Kidney glomerular epithelial cell (primary cell): ENCODE measurements at regions not wholly inside any gene's neighbourhood (a gene's known extent, or its start where the extent isn't known, plus 50 kb on each side); places are given as distances from the start of the nearest gene placed in this dataset.

Experiments
- DNase-seq: peaks from one replicate; lab custom pipeline; 2025; lab: John Stamatoyannopoulos, UW

DNA sequence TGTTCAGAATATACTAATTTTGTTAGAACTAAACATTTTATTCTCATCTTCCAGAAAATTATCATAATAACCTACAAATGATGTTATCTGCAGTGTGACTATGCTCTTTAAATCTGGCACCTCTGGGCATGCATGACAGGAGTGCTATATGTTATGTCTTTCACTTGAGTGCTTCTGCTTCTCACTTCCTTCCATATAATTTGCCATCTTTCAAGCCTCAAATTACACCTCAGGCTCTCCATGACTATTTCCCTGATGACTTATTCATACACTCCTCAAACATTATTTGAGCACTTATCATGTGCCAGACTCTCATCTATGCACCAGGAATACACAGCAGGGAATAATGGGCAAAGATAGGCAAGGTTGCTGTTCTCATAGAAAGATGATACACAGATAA is 219.3 kb upstream of the POU2AF2 start:
- DNase-seq = no peak

DNA sequence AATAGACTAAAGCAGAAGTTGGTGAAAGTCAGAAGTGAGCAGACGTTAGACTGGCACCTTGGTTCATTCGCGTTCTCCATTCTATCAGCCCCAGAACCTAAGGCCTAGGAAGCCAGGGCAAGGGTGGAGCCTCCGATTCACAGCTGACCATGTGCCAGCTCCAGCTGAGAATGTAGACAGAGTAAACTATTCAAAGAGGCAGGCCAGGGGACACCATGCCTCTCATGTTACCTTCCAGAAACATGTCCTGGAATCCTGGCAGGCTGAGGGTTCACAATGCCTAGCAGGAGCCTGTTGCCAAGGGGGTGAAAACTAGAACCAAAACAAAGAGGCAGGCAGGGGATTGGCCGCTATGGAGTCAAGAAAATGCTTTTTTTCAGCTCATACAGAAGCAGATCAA is 224.4 kb upstream of the POU2AF2 start:
- DNase-seq = no peak

DNA sequence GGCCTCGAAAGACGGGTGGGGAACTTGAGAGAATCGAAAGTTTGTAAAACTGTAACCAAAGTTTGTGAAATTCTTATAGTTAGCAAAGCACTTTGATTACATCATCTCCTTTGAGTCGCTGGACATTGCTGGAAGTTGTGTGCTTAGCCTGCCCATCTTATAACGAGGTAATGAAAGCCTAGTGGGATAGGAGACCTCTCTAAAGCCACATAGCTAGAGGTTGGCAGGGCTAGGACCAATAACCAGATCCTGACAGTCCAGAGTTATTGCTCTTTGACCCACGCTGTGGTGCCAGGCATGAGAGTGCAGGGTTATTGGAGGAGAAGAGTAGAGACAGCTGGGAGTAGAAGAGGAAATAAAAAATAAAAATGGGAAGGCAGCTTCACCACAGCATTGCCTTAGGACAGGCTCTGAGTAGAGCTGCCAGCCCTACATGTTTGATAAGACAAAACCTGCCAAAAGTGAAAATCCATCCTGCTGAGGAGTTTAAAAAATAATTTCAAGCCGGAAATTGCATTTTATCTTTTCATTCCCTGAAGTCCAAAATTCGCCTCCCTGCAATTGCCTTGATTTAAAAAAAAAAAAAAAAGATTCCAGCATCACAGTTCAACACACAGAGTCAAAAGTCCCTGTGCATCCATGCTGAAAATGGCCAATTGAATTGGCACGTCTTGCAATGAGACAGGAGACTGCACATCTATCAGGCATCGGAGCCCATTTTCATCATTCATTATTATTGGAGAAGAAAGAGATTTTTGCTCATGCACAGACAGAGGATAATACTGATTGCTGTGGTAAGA is 225.5 kb upstream of the POU2AF2 start:
- no peak for DNase-seq

DNA sequence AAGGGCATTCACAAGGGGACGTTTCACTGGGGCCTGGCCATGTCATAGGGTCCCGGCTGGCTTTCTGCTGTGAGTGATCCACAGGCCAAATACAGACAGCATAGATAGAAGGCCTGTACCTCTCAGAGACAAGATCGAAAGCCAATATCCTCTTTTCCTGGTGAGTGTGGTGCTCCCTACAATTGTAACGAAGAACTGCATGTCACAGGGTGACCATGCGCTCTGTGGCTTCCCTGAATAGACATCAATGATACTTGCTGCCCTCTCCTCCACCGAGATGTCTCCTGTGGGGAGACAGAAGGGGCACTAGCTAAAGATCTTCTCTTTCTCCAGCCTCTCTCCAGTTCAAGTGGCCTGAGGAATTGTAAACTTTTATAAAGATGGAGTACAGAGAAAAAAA is 226.1 kb upstream of the POU2AF2 start:
- no peak for DNase-seq

DNA sequence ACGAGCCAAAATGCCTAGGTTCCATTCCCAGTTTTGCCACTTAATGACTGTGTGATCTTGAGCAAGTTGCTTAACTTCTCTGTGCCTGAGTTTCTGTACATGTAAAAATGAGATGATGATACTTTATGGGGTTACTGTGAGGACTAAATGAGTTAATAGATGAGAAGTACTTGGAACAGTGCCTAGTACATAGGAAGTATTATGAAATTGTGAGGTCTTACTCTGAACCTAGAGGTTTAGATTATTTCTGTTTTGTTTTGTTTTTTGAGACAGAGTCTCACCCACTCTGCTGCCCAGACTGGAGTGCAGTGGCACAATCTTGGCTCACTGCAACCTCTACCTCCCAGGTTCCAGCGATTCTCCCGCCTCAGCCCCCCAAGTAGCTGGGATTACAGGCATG is 227.0 kb upstream of the POU2AF2 start:
- no peak for DNase-seq

DNA sequence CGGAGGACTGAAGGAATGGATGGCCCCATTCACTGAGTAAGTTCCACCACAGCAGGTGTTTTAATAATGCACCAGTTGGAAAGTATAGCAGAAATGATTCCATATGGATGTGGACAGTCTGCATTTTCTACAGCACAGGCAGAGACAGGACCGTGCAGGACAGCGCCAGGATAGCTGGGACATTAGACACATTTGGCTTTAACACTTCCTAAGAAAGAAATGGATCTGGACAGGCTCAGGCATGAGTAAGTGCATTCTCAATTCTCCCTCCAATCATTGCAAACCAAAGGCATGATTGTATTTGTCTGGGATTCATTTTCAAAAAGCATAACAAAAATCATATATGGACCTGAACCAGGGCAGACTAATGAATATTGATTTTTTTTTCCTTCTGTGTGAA is 233.0 kb upstream of the POU2AF2 start:
- DNase-seq = no peak

DNA sequence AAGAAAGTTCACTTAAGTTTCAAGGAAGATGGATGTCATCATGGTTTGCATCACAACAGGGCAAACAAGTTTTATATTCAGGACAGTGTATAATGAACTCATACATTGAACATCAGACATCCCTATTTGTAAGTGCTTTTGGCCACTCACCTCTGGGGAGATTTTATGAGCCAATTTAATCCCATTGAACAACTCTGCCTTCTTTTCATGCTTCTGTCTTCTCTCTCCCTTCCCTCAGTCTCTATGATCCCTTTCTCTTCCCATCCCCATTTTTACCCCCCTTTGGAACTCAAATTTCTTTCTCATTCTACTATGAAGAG is 234.3 kb upstream of the POU2AF2 start:
- DNase-seq = no peak

DNA sequence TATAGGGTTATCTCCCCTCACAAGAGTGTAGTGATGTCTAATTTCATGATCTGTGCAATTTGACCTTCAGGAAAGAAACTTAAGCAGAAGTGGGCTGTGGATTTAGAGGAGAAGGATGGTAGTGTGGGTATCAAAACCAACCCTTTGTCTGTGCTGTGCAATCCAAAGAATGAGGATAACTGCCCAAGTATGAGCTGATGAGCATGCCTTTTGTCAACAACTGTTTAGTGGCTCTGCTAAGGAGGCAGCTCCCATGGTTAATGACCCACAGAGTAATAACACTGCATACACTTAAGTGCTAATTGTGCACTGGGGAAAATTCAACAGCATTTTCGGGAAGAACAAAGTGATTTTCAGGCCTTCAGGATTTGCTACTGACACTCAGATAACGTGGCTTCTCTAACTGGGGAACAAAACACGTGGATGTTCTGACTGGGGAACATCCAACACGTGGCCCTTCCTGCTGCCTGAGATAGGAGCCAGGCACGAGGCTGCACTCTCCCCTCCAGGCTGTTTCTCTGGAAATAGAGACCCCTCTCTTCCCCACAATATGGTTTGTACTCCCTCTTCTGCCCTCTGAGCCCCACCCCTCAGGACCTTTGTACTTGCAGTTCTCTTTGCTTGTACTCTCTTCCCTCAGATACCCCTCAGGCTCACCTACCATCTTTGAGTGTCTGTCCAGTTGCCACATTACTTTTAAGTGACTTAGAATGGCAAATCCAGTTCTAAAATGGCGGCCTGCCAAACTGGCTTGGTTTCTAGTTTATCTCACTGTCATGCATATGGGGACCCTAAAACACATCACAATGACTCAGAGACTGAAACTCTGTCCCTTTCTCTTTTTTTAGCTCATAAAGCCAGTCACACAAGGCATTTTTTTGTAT is 234.9 kb upstream of the POU2AF2 start:
- DNase-seq = no peak

DNA sequence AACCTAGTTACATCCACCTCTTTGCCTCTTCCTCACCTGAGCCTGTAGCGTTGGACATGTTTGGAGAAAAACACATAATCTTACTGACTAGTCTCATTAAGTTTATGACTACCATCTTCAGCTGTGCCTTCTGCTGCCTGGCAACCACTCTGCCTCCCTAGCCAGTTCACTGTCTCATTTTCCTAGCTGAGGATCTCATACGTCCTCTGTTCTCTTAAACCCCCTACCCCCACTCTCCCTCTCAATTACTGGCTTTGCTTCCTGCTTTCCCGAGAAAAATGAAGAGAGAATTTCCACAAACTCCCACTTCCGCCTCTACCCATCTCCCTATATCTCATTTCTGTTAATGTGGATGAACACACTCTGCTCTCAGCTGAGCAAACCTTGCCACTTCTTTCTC is 239.3 kb upstream of the POU2AF2 start:
- DNase-seq = no peak

DNA sequence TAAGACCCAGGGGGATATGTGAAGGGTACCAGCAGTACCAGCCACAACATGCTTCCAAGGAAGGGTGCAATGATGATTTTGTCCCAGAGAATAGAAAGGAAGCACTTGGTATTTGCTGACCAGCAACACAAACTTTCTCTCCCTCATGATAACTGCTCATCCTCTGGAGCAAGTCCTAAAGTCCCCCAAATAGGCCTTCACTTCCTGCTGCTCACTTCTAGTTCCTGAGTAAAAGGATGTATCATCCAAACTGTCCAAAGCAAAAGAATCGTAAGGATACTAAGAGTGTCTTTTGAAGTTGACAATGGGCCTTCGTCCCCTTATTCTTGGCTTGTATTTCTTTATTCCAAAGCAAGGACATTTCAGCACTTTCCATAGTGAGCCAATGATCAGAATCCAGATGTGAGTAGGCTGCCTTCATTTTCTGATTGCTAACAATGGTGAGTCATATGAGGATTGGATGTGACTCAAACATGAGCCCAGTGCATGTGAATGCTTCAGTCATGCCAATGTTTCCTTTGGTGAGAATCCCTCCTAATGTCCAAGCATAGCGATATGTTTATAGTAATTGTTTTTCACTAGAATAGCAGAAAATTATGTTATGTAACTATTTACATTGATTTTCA is 243.4 kb upstream of the POU2AF2 start:
- DNase-seq = peak; percentile 45

DNA sequence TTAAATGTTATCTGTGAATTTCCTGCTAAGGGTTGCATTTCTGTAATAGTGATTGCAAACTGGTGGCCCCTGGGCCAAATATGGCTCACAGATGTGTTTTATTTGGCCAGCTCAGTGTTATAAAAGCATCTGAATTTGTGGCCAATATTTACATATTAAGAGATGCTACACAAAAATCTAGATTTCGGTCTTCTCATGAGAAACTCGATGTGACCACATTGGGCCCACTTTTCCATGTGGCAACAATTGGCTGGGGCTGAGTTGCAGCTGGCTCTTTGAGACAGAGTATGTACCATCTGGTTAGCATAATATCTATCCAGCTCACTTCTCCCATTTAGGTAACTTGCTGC is 244.5 kb upstream of the POU2AF2 start:
- DNase-seq = no peak

DNA sequence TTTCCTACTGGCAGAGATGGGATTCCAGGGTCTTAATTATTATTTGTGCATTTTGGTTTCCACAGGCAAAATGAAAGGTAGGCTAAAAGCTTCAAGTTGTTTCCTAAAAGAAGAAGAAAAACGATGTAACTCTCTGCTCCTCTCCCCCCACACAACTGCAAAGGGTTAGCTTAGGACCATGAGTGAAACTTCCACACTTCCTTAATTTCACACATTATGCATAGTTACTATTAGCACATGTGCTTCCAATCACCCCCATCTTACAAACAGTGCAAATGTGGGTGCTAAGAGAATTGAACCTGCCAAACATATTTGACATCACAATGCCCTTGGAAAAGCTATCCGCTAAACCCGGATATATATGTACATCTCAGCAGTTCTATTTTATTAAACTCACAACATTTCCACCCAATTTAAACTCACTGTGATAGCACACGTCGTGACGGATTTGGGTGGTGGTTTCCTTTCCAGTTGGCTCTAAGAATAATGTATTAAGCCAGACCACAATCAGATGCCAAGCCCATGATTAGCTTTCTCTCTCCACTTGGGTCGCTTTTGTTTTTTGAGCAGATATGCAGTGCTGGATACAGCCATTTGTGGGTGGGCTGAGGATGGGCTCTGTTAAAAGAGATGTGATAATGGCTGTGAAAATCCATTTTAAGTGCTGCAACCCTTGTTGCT is 245.0 kb upstream of the POU2AF2 start:
- DNase-seq = no peak

DNA sequence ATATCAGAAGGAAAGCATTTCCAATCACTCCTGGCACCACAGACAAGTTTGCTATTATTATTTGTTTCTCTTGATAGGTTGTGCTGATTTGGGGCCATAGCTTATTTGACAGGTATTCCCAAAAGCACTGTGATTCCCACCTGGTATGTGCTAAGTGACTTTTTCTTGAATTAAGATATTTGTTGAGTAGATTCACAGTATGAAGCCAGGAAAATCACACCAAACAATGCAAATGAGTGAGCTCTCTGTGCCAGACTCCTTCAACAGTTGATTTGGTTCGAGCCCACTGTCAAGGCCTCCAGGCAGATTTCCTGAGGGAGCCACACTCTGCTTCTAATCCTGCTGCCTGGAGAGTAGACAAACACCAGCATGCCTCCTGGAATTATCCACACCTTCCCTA is 253.0 kb upstream of the POU2AF2 start:
- DNase-seq = no peak

DNA sequence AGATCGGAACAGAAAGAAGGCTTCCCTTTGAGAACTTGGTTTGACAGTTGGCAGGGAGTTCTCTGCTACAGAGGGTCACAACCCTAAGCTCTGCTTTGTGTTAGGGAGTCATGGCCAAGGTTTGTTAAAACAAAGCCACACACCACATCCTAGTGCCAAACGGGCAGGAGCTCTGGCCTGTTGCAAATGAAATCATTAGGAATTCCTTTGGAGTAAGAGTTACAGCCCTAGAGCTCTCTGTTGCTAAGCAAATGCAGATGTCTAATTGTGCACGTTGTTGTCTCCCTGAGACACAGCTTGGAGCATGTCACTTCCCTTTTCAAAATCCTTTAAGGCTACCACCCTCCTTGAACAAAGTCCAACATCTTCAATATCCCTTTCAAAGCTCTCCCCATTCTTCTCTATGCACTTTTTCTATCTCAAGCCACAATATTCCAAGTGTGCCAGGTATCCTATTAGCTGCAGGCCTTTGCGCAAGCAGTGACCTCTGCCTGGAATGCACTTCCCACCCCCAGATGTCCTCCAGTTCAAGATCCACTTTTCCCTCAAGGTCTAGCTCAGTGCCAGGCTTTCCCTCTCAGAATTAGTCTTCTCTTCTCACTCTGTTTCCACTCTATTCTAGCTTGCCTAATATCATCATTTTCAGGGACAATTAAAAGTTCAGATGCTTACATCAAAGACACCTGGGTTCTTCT is 253.7 kb upstream of the POU2AF2 start:
- DNase-seq = no peak

DNA sequence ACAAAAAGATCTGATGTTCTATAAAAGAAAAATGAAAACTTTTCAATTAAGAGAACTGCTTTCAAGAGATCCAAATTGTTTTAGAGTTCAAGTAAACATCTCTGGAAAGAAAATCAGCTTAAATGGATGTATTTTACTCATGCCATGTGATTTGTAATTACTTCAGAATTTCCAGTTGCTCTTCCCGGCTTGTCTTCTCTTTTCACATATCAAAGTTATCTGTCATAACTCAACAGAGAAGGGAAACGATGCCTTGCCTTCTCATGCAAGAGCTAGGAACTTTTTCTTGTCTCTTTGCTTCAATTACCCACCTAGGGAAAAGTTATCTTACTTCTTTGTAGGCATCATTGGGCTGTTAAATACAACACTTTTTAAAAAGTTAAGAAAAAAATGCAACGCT is 255.2 kb upstream of the POU2AF2 start:
- DNase-seq = no peak

DNA sequence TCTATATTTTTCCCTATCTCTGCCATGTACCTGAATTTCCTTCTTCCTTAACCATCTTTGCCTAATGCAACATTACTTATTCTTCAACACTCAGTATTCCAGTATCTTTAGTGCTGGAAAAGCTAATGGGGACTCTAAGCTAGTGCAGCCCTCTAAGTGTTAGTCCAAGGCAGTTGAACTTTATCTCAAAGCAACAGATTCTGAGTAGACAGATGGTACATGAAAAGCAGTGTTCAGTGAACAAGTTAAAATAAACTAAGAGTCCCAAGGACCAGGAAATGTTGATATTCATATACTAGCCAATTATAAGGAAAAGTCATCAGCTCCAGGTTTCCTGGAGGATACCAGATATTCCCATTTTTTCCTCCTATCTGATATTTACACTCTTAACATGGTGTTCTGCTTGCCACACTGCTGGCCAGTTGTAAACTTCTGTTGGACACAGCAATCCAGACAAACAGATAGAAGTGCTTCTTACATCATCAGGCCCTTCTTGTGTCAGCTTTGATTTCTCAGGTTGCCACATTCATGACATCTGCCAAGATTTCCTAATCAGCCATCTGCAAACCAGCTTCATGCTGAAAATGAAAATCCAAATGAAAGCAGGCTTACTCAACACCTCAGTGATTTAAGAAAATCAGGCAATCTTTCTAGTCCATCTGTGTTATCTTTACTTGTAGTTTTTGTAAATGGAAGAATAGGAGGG is 255.9 kb upstream of the POU2AF2 start:
- no peak for DNase-seq

DNA sequence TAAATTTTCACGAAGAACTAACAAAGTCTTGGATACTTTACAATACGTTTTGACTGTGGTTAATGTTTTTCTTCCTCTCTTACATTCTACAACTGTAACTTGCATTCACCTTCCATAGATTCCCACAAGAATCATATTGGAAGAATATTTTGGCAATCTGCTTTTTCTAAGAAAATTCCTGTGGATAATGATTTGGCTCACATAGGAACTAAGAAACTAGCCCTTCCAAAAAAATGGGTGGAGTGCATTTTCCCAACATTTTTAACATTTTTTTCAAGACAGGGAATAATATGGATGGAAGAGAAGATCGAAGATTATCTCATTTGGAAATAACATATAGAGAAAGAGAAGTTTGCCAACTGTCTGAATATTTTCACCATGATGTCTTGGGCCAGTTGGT is 256.9 kb upstream of the POU2AF2 start:
- no peak for DNase-seq

DNA sequence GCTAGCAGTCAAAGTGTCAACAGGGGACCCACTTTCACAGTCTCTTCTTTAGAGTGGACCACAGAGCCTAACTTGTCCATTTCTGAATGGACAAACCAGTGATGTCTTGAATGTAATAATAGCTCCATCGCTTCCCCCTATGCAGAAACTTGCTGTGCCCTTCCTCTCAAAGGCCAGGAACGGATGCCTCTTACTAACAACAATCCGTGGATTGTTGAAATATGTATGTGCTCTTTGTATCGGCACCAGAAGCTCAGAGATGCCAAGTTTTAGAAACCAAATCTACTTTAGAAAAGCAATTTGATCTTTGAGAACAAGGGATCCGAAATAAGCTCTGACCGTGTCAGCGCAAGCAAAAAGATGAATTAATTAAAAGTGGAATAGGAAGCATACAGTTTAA is 259.5 kb upstream of the POU2AF2 start:
- DNase-seq = no peak

DNA sequence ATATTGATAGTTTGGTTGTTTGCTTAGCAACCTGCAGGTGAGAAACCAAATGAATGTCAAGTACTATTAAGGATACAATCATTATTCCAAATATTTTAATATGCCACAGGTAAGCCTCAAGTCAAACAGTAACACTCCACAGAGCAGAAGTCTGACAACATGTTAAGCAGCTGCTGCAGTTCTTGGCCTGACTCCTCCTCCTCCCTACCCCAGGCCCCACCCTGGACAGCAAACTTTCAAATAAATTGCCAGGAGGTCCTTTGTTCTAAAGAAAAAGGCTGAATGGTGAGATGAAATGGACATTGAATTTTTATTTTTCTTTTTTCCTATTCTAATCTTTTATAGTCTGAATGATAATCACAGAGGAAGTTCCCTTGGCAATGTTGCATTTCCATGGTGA is 260.0 kb upstream of the POU2AF2 start:
- DNase-seq = no peak

DNA sequence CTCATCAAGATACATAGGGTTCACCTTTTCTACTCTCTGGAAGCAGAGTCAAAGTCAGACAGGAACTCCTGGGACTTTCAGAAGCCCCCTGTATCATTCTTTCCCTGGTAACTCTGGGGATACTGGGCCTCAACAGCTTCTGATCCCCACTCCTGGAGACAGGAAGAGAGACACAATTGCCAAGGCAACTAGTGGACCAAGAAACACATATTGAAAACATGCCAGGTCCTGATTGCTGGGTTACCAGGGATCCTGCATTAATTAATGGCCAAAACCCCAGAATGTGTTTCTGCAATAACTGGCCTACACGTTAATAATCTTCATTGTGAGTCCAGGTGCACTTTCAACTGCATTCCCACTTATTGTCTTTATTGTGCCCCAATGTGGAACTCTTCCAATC is 260.8 kb upstream of the POU2AF2 start:
- DNase-seq = no peak

DNA sequence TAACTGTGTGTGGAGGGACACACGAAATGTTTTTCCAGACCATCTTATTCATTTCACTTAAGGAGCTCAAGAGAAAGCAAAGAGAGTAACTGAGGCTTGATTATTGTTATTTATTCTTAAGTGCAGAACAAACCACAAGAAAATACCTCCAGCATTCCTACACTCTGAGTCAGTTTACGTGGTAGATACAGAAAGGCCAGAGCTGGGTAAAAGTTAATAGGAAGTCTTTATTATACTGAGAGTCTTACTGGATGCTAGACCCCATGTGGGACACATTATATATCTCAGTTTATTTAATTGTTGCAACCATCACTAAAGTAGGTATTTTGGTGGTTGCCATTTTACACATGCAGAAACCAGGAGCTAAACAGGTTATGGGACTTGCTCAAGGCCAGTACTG is 261.4 kb upstream of the POU2AF2 start:
- peak; percentile 92 for DNase-seq
